VCaP (cell line): ENCODE measurements at regions not wholly inside any gene's neighbourhood (a gene's known extent, or its start where the extent isn't known, plus 50 kb on each side); places are given as distances from the start of the nearest gene placed in this dataset.

Source experiments
- H3K27ac ChIP-seq: fragments of 450-650 bp; 2 replicates; pipeline ENCODE4 v1.5.1; 2017
- CTCF ChIP-seq: fragments of 450-650 bp; conservative IDR thresholded peaks from 2 replicates; pipeline ENCODE4 v1.5.1; 2017; ENCODE audit warnings: mild to moderate bottlenecking, moderate library complexity

- H3K27ac ChIP-seq = no peak overlapping the region
- TF ChIP-seq CTCF = no peak
These were observed 697.5 kb downstream of the SEMA5A start for GRCh38 chr5:8848366-8848765.

GRCh38 chr5:8848997-8849594 is 696.8 kb downstream of the SEMA5A start:
- no peak overlapping the region for H3K27ac ChIP-seq
- no peak for TF ChIP-seq CTCF

DNA sequence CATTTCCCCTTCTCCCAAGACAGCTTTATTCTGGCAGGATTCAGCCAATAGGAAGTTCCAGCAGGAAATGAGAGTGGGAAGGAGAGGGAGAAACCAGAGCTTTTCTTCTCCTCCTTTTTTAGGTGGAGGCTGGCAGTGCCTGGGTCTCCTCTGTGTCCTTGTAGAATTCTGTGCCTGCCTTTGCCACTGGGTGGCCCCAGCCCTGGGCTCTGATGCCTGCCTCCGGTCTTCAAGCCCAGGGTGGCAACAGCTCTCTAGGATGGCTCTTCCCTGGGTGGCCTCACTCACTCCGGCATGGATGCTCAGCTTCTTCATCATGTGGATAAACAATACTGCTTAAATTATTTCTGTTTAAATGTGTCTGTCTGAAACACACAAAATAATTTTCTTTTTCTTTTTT is 694.8 kb downstream of the SEMA5A start:
- no peak for TF ChIP-seq CTCF
- H3K27ac ChIP-seq = no peak overlapping the region

DNA sequence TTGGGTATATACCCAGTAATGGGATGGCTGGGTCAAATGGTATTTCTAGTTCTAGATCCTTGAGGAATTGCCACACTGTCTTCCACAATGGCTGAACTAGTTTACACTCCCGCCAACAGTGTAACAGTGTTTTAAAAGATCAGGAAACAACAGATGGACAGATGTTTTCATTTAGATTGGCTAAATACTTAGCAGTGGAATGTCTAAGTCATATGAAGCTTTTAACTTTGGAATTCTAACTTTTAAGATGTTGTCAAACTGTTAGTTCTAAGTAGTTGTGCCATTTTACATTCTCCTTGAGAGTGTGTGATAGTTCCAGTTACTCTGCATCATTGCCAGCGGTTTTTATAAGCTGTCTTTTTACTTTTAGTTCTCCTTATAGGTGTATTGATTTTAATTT is 688.8 kb downstream of the SEMA5A start:
- no peak overlapping the region for H3K27ac ChIP-seq
- TF ChIP-seq CTCF = no peak

GRCh38 chr5:8861764-8862163 is 684.1 kb downstream of the SEMA5A start:
- no peak overlapping the region for H3K27ac ChIP-seq
- TF ChIP-seq CTCF = no peak

DNA sequence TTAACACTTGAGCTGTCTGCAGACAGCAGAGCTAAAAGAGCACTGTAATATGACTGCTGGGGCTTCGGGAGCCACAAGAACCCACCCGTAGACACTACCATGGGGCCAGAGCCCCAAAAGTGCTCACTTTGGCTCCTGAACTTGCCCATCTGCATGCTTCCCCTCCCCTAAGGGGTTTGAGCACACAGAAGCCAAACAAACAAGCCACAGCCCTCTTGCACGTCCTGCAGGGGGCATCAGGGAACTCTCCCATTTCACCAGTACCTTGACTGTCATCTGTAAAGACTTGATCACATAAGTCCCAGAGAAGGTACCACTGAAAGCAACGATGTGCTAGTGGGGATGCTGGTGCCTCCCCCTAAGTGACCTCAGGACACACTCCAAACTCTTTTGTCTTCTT is 681.8 kb downstream of the SEMA5A start:
- no peak overlapping the region for H3K27ac ChIP-seq
- TF ChIP-seq CTCF = peak; percentile 72

GRCh38 chr5:8865266-8865665 is 680.6 kb downstream of the SEMA5A start:
- no peak for TF ChIP-seq CTCF
- no peak overlapping the region for H3K27ac ChIP-seq
